ENCODE measurements at regions not wholly inside any gene's neighbourhood (a gene's known extent, or its start where the extent isn't known, plus 50 kb on each side); places are given as distances from the start of the nearest gene placed in this dataset.
A peak's percentile ranks its signal among the peaks of the same experiment; 100 is the strongest.

DNA sequence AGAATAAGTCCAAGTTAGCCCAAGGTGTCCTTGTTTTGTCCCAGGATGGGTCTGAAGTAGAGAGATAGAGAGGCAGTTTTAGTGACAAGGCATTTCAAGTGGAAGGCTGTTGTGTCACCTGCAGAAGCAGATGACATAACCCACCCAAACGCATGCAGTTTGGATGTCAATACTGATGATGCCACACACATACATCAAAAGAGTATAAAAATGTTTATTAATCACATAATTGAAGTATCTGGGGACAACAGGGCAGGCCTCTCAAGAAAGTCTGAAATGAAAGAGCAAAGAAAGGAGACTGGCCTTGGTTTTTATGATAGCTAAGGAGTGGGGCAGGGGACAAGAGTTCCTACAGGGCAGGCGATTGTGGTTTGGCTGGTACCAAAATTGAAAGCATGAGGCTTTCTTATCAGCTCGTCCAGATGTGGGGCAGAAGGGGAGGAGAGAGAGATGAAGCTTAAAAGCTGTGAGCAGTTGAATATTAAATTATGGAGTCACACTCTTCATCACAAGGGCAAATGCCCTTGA lies 78.4 kb upstream of the TSPAN8 start:
- no peak for DNase-seq (ENCODE audit: low spot score)

- DNase-seq (ENCODE audit: low spot score), result no peak
Measured at GRCh38 chr12:71233083-71233482, 75.3 kb upstream of the TSPAN8 start.

DNA sequence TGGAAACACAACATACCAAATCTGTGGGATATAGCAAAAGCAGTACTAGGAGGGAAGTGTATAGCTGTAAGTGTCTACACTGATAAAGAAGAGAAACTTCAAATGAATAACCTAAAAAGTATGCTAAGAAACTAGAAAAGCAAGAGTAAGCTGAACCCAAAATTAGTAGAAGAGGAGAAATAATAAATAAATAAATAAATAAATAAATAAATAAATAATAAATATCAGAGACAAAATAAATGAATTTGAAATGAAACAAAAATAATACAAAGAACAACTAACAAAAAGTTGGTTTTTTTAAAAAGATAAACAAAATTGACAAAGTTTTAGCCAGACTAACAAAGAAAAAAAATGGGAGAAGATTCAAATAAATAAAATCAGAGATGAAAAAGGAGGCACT lies 72.7 kb upstream of the TSPAN8 start:
- no peak for DNase-seq (ENCODE audit: low spot score)

DNA sequence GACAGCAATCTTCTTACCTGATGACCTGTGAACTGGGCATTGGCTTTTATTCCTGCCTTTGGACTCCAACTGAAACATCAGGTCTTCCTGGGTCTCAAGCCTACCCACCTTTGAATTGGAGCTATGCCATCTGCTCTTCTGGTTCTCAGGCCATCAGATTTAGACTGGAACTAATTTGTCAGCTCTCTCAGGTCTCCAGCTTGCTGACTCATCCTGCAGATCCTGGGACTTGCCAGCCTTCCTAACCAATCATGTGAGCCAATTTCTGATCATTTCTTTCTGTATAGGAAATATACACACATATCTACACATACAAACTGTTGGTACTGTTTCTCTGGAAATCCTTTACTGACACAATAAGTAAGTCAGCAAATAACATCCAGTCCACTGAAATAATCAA lies 65.3 kb upstream of the TSPAN8 start:
- no peak for DNase-seq (ENCODE audit: low spot score)

DNA sequence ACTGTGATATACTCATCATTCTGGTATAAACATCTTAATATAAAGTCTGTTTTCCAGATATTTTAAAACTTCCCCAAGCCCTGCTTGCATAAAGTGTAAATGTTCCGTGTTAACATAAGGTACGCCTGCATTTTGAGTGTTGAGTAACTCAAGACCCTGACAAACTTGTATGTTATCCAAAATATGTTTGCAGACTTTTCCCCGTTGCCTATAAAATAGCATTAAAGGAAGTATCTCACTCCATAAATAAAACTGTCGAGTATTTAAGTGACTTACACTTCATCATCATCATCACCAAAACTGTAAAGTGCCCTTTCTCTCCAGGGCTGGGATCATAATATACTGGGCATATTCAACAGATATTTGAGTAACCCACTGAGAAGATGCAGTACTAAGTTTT lies 64.6 kb upstream of the TSPAN8 start:
- DNase-seq (ENCODE audit: low spot score), result no peak

GRCh38 chr12:71220260-71220659 lies 62.5 kb upstream of the TSPAN8 start:
- DNase-seq (ENCODE audit: low spot score), result no peak

- no peak for DNase-seq (ENCODE audit: low spot score)
Measured at GRCh38 chr12:71219224-71219623, 61.4 kb upstream of the TSPAN8 start.

- DNase-seq (ENCODE audit: low spot score), result no peak
Measured at GRCh38 chr12:71218616-71219015, 60.8 kb upstream of the TSPAN8 start.

GRCh38 chr12:71216725-71217579 lies 59.2 kb upstream of the TSPAN8 start:
- DNase-seq (ENCODE audit: low spot score), result peak; percentile 59

- no peak for DNase-seq (ENCODE audit: low spot score)
Measured at GRCh38 chr12:71214511-71215285, 56.9 kb upstream of the TSPAN8 start.

GRCh38 chr12:71208053-71208685 lies 50.4 kb upstream of the TSPAN8 start:
- no peak for DNase-seq (ENCODE audit: low spot score)

All from NAMALWA (cell line).